H9 (cell line): ENCODE measurements at regions not wholly inside any gene's neighbourhood (a gene's known extent, or its start where the extent isn't known, plus 50 kb on each side); places are given as distances from the start of the nearest gene placed in this dataset.

Source experiments
- DNase-seq: peaks from one replicate; pipeline ENCODE4 v3.0.0-alpha.2; 2017
- H2AFZ ChIP-seq: one replicate; pipeline ENCODE4 v1.6.1; 2013; ENCODE audit warnings: mild to moderate bottlenecking, low read length, control low read depth, moderate library complexity
- H2AK5ac ChIP-seq: 2 replicates; pipeline ENCODE4 v1.6.1; 2013; ENCODE audit warnings: low read length, control low read depth, mixed read lengths; ENCODE audit not compliant: insufficient read length
- H2BK120ac ChIP-seq: one replicate; pipeline ENCODE4 v1.6.1; 2013; ENCODE audit warnings: low read depth, mild to moderate bottlenecking, low read length, control low read depth, inconsistent platforms; ENCODE audit not compliant: poor library complexity, severe bottlenecking
- H2BK12ac ChIP-seq: 2 replicates; pipeline ENCODE4 v1.6.1; 2013; ENCODE audit warnings: low read length, control low read depth, mixed read lengths, low read depth; ENCODE audit not compliant: insufficient read length
- H2BK15ac ChIP-seq: 2 replicates; pipeline ENCODE4 v1.6.1; 2013; ENCODE audit warnings: low read depth, low read length, control low read depth
- H2BK20ac ChIP-seq: one replicate; pipeline ENCODE4 v1.6.1; 2013; ENCODE audit warnings: low read depth, mild to moderate bottlenecking, low read length, control low read depth, inconsistent platforms; ENCODE audit not compliant: poor library complexity, severe bottlenecking
- H2BK5ac ChIP-seq: 2 replicates; pipeline ENCODE4 v1.6.1; 2013; ENCODE audit warnings: low read length, control low read depth, mixed read lengths; ENCODE audit not compliant: insufficient read length
- H3K14ac ChIP-seq: 2 replicates; pipeline ENCODE4 v1.6.1; 2013; ENCODE audit warnings: low read length, control low read depth; ENCODE audit not compliant: insufficient read depth
- H3K18ac ChIP-seq: 2 replicates; pipeline ENCODE4 v1.6.1; 2013; ENCODE audit warnings: low read depth, mild to moderate bottlenecking, mixed read lengths, low read length, control low read depth; ENCODE audit not compliant: insufficient read length
- H3K23ac ChIP-seq: 2 replicates; pipeline ENCODE4 v1.6.1; 2013; ENCODE audit warnings: low read length, control low read depth, mixed read lengths, low read depth; ENCODE audit not compliant: insufficient read length
- H3K23me2 ChIP-seq: 2 replicates; pipeline ENCODE4 v1.6.1; 2013; ENCODE audit warnings: low read depth, mild to moderate bottlenecking, mixed read lengths, low read length, control low read depth; ENCODE audit not compliant: insufficient read length, poor library complexity, severe bottlenecking
- H3K27ac ChIP-seq: 2 replicates; pipeline ENCODE4 v1.5.1; 2013; ENCODE audit warnings: low read length, control low read depth, mixed read lengths, low read depth; ENCODE audit not compliant: insufficient read length
- H3K27me3 ChIP-seq: 2 replicates; pipeline ENCODE4 v1.6.1; 2013; ENCODE audit warnings: low read length, control low read depth, inconsistent platforms; ENCODE audit not compliant: insufficient read depth
- H3K4ac ChIP-seq: 2 replicates; pipeline ENCODE4 v1.6.1; 2013; ENCODE audit warnings: low read depth, mild to moderate bottlenecking, control low read depth, inconsistent platforms, low read length, moderate library complexity
- H3K4me1 ChIP-seq: 2 replicates; pipeline ENCODE4 v1.6.1; 2013; ENCODE audit warnings: low read length, control low read depth, inconsistent platforms; ENCODE audit not compliant: insufficient read depth
- H3K4me2 ChIP-seq: 2 replicates; pipeline ENCODE4 v1.6.1; 2013; ENCODE audit warnings: low read length, control low read depth, mixed read lengths; ENCODE audit not compliant: insufficient read length, insufficient read depth
- H3K56ac ChIP-seq: 2 replicates; pipeline ENCODE4 v1.6.1; 2013; ENCODE audit warnings: low read depth, mild to moderate bottlenecking, mixed read lengths, low read length, control low read depth; ENCODE audit not compliant: insufficient read length
- H3K79me1 ChIP-seq: 2 replicates; pipeline ENCODE4 v1.6.1; 2013; ENCODE audit warnings: low read depth, mild to moderate bottlenecking, moderate library complexity, low read length, control low read depth, inconsistent platforms; ENCODE audit not compliant: insufficient read depth, poor library complexity, severe bottlenecking
- H3K79me2 ChIP-seq: 2 replicates; pipeline ENCODE4 v1.6.1; 2013; ENCODE audit warnings: low read length, control low read depth, inconsistent platforms; ENCODE audit not compliant: insufficient read depth
- H3K9ac ChIP-seq: 2 replicates; pipeline ENCODE4 v1.6.1; 2013; ENCODE audit warnings: low read length, control low read depth, mixed read lengths; ENCODE audit not compliant: insufficient read length; ENCODE audit errors: extremely low read depth
- H3K9me3 ChIP-seq: one replicate; pipeline ENCODE4 v1.6.1; 2013; ENCODE audit warnings: low read depth, low read length, inconsistent platforms; ENCODE audit not compliant: control insufficient read depth
- H3T11ph ChIP-seq: one replicate; pipeline ENCODE4 v1.6.1; 2013; ENCODE audit warnings: mild to moderate bottlenecking, low read length, control low read depth, inconsistent platforms
- H4K20me1 ChIP-seq: one replicate; pipeline ENCODE4 v1.6.1; 2013; ENCODE audit not compliant: control insufficient read depth, insufficient read length, insufficient read depth
- H4K5ac ChIP-seq: 2 replicates; pipeline ENCODE4 v1.6.1; 2013; ENCODE audit warnings: low read depth, mild to moderate bottlenecking, mixed read lengths, low read length, control low read depth; ENCODE audit not compliant: insufficient read length
- H4K8ac ChIP-seq: replicated peaks from 2 replicates; pipeline ENCODE4 v1.6.1; 2013; ENCODE audit warnings: low read length, control low read depth, mixed read lengths, low read depth; ENCODE audit not compliant: insufficient read length
- H4K91ac ChIP-seq: 2 replicates; pipeline ENCODE4 v1.6.1; 2013; ENCODE audit warnings: low read depth, mild to moderate bottlenecking, moderate library complexity, mixed read lengths, low read length, control low read depth; ENCODE audit not compliant: insufficient read length
- H3K27ac Mint-ChIP-seq, 3 experiments: 2 replicates in 2 of 3; 3 replicates in 1 of 3; pipeline ENCODE4 v1.8.0; 2020 to 2021; ENCODE audit warnings: mixed read lengths in 3 of 3, mild to moderate bottlenecking in 1 of 3, moderate library complexity in 1 of 3
- H3K27me3 Mint-ChIP-seq: 2 replicates; pipeline ENCODE4 v1.8.0; 2021; ENCODE audit warnings: low read depth, mild to moderate bottlenecking, moderate library complexity, mixed read lengths
- H3K36me3 Mint-ChIP-seq, 3 experiments: 2 replicates in 2 of 3; 3 replicates in 1 of 3; pipeline ENCODE4 v1.8.0; 2020 to 2021; ENCODE audit warnings: low read depth in 3 of 3, mixed read lengths in 3 of 3; ENCODE audit not compliant: insufficient read depth in 1 of 3
- H3K4me1 Mint-ChIP-seq, 2 experiments: 2 replicates each; pipeline ENCODE4 v1.8.0; 2020; ENCODE audit warnings: mixed read lengths in 2 of 2
- H3K4me3 Mint-ChIP-seq, 2 experiments: 2 replicates in 1 of 2; 3 replicates in 1 of 2; pipeline ENCODE4 v1.8.0; 2020 to 2021; ENCODE audit warnings: mild to moderate bottlenecking in 2 of 2, mixed read lengths in 2 of 2, moderate library complexity in 1 of 2
- H3K9me3 Mint-ChIP-seq, 2 experiments: 2 replicates in 1 of 2; 3 replicates in 1 of 2; pipeline ENCODE4 v1.8.0; 2020; ENCODE audit warnings: mild to moderate bottlenecking in 2 of 2, mixed read lengths in 2 of 2, moderate library complexity in 1 of 2
- CTCF ChIP-seq: fragments of 200-600 bp; sonication (generic); conservative IDR thresholded peaks from 3 replicates; pipeline ENCODE4 v1.8.0; 2021; ENCODE audit warnings: antibody characterized with exemption, mild to moderate bottlenecking
- WGBS: extraction: QIAGEN DNeasy Blood & Tissue Kit; methylation state at CpG from one replicate; pipeline ENCODE4 v1.1.7; 2013; ENCODE audit warnings: missing lambda C conversion rate, low lambda C conversion rate, mixed read lengths; ENCODE audit not compliant: insufficient read length; ENCODE audit errors: extremely low coverage; 5-methylcytosine and 5-hydroxymethylcytosine counted together

GRCh38 chr7:26538216-26538615 is 246.6 kb downstream of the SNX10 start:
- Histone ChIP-seq H2BK12ac (no peak overlapping the region), H3K23me2 (no peaks in the 10 kb centered on the region), H3K4me1 (no peaks in the 10 kb centered on the region), H2BK15ac (no peak overlapping the region), H3K79me2 (no peaks in the 10 kb centered on the region), H3K18ac (no peak overlapping the region), H3K23ac (no peak overlapping the region), H4K91ac (no peak overlapping the region), H3T11ph (no peak overlapping the region), H2BK5ac (no peak overlapping the region), H2BK120ac (no peak overlapping the region), H2BK20ac (no peak overlapping the region), H3K4me2 (no peak overlapping the region), H3K79me1 (no peaks in the 10 kb centered on the region), H3K27me3 (no peaks in the 10 kb centered on the region), H4K5ac (no peak overlapping the region), H3K4ac (no peak overlapping the region), H2AK5ac (no peak overlapping the region), H4K8ac (no peak overlapping the region), H2AFZ (no peak overlapping the region), H3K27ac (no peak overlapping the region), H4K20me1 (no peaks in the 10 kb centered on the region), H3K9ac (no peak overlapping the region), H3K9me3 (no peaks in the 10 kb centered on the region), H3K56ac (no peak overlapping the region), H3K14ac (no peak overlapping the region)
- H3K27ac Mint-ChIP-seq = no peak overlapping the region
- DNase-seq = no peak
- TF ChIP-seq CTCF = no peak
- WGBS = no CpG with 5 or more reads among the region's 7 CpGs
- no peaks in the 10 kb centered on the region for H3K36me3 Mint-ChIP-seq
- no peak overlapping the region for H3K4me3 Mint-ChIP-seq
- peaks cover 10% of the 10 kb centered on the region for H3K27me3 Mint-ChIP-seq
- H3K4me1 Mint-ChIP-seq = peaks cover 0 to 14% of the 10 kb centered on the region in 2 experiments; a peak in 2 of 4 replicates
- no peaks in the 10 kb centered on the region for H3K9me3 Mint-ChIP-seq
